Left hindlimb (tissue), 1 donor: ENCODE measurements at regions not wholly inside any gene's neighbourhood (a gene's known extent, or its start where the extent isn't known, plus 50 kb on each side); places are given as distances from the start of the nearest gene placed in this dataset.
A peak's percentile ranks its signal among the peaks of the same experiment; 100 is the strongest.
"Not testable (repeated sequence)": the region's sequence is repeated elsewhere in the genome, so short reads cannot be mapped to it uniquely, and the experiment has no call there.

Experiments used
- DNase-seq: peaks from one replicate; pipeline ENCODE4 v3.0.0-alpha.2; 2018

GRCh38 chr1:144516172-144516571 is 54.7 kb upstream of the NBPF15 start:
- not testable (repeated sequence) for DNase-seq

DNA sequence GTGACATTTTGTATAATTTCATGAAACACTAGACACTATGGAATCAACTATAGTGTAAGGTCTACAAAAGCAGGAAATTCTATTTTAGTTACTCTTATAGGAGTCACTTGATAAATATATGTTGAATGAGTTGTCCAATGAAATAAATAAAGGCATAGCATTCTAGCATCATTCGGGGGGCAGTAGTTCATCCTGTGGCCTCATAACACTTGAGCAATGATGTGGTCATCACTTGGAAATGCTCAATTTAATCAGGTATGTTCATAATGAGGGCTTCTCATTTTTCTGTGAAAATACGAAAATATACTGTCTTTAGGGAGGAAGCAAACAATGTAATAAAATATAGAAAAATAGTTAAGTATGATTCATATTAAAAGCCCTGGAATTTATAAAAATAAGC is 55.4 kb upstream of the NBPF15 start:
- DNase-seq, result not testable (repeated sequence)

- not testable (repeated sequence) for DNase-seq
These were observed 57.0 kb upstream of the NBPF15 start for GRCh38 chr1:144518439-144518838.

DNA sequence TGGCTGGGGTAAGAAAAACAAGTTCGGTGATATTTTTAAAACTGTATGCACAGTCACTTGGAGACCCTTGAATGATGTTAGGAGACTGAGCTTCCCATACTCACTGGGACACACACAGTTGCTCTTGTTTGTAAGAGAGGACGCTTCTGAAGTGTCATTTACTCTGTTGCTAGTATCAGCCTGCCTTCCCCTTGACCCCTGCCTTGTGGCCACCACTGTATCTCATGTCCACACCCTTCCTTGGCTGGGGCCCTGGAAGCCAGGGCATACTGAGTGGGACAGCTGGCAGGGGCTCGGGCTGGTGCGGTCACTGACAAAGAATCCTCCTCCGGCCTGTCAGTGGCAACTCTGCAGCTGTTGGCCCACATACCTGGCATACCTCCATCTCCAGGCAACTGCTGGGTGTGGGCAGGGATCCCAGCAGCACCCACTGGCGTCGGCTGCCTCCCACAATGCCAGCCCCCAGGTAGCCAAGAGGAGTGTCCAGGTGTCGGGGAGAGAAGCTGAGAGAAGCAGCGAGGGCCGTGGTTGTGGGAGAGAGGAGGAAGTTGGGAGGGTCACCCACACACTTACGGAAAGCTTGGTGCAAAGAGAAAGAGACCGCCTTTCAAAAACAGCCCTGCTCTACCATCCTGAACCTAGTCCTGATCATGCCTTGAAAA is 58.2 kb upstream of the NBPF15 start:
- DNase-seq, result peak; percentile 50

DNA sequence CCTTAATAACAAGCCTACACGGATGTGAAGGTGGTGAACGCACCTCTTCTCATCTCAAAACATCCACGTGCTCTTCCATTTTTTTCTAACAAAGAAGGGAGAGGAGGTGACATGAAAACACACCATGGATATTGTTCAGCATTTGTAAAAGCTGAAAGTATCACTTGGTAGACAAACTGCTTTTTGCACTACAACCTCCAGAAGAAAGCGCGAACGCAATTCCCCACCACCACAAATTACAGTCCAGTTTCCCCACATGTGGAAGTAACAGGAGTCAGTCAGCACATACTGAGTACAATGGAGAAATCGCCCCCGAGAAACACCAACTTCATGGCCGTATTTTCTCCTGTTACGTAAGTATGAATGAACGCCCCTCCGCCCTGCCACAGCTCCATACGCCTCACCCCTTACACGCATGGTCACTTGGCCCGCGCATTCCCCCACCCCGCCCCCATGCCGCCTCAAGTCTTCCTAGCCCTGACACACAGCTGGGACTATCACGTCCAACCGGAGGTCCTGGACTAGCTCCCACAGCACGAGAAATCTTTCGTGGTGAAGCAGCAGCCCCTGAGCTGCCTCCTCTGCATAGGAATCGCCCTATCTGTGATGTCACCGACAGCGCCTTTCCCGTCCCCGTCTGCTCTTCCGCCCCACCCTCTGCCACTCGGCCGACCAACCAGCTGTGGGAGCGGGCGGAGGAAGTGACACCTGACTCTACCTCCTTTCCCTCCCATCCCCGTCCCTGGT is 62.4 kb upstream of the NBPF15 start:
- DNase-seq, result peak; percentile 50

- not testable (repeated sequence) for DNase-seq
These were observed 60.5 kb upstream of the PPIAL4F start for GRCh38 chr1:144532156-144532607.

DNA sequence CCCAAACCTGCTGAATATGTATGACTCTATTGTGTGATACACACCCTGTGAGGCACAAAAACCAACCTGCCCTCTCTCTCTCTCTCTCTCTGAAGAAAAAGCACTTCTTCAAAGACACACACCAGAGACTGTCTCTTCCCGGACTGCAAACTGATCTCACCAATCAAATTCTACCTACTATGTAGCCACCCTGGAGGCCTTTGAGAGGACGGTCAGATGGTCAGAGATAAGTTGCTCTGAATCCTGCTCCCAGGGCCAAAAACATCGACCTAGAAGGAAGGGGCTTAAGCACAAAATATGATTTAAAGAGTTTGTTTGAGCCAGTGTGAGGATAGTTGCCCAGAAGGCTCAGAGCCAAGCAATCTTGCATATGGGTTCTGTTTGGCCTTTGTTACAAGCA is 59.2 kb upstream of the PPIAL4F start:
- not testable (repeated sequence) for DNase-seq

- not testable (repeated sequence) for DNase-seq
These were observed 58.4 kb upstream of the PPIAL4F start for GRCh38 chr1:144534286-144534685.

- not testable (repeated sequence) for DNase-seq
These were observed 56.0 kb upstream of the PPIAL4F start for GRCh38 chr1:144536677-144537076.

- DNase-seq, result not testable (repeated sequence)
These were observed 55.5 kb upstream of the PPIAL4F start for GRCh38 chr1:144537234-144537633.

GRCh38 chr1:144538736-144539135 is 54.0 kb upstream of the PPIAL4F start:
- not testable (repeated sequence) for DNase-seq

- DNase-seq, result not testable (repeated sequence)
These were observed 53.3 kb upstream of the PPIAL4F start for GRCh38 chr1:144539191-144539960.
